DND-41 (cell line): ENCODE measurements at regions not wholly inside any gene's neighbourhood (a gene's known extent, or its start where the extent isn't known, plus 50 kb on each side); places are given as distances from the start of the nearest gene placed in this dataset.
"Not testable (repeated sequence)": the region's sequence is repeated elsewhere in the genome, so short reads cannot be mapped to it uniquely, and the experiment has no call there.

ENCODE experiments used
- ATAC-seq: fragments of 200-7000 bp; cut with Tn5 transposase; 3 replicates; pipeline ENCODE4 v1.9.1; 2021; ENCODE audit warnings: low read depth; ENCODE audit not compliant: insufficient read depth
- DNase-seq: peaks from one replicate; pipeline ENCODE4 v3.0.0-alpha.2; 2020
- H2AFZ ChIP-seq: 2 replicates; pipeline ENCODE4 v1.6.0; 2012; ENCODE audit warnings: low read depth, low read length
- H3K27ac ChIP-seq: 2 replicates; pipeline ENCODE4 v1.5.1; 2012; ENCODE audit warnings: low read length, inconsistent platforms
- H3K27me3 ChIP-seq: fragments of 200-600 bp; sonication (generic); 2 replicates; pipeline ENCODE4 v1.6.0; 2012; ENCODE audit warnings: low read length, mild to moderate bottlenecking, inconsistent platforms; ENCODE audit not compliant: insufficient read depth, poor library complexity
- H3K36me3 ChIP-seq: 2 replicates; pipeline ENCODE4 v1.5.1; 2012; ENCODE audit warnings: low read length, inconsistent platforms; ENCODE audit not compliant: insufficient read depth
- H3K4me1 ChIP-seq: 2 replicates; pipeline ENCODE4 v1.5.1; 2012; ENCODE audit warnings: mild to moderate bottlenecking, low read length; ENCODE audit not compliant: insufficient read depth
- H3K4me2 ChIP-seq: 2 replicates; pipeline ENCODE4 v1.6.0; 2012; ENCODE audit warnings: mild to moderate bottlenecking, moderate library complexity, low read length, inconsistent platforms; ENCODE audit not compliant: insufficient read depth
- H3K4me3 ChIP-seq, 2 experiments: fragments of 200-600 bp in 1 of 2; shearing (Covaris generic) in 1 of 2; 2 replicates each; pipeline ENCODE4 v1.5.1; 2012 to 2016; ENCODE audit warnings: inconsistent platforms in 2 of 2, low read length in 2 of 2, mild to moderate bottlenecking in 2 of 2, low read depth in 1 of 2, moderate library complexity in 1 of 2
- H3K79me2 ChIP-seq: 2 replicates; pipeline ENCODE4 v1.6.0; 2012; ENCODE audit warnings: low read length, inconsistent platforms; ENCODE audit not compliant: insufficient read depth
- H3K9ac ChIP-seq: 2 replicates; pipeline ENCODE4 v1.6.0; 2012; ENCODE audit warnings: low read depth, mild to moderate bottlenecking, inconsistent platforms, low read length, moderate library complexity
- H3K9me3 ChIP-seq: 2 replicates; pipeline ENCODE4 v1.5.1; 2012; ENCODE audit warnings: low read length, moderate library complexity, mild to moderate bottlenecking, inconsistent platforms; ENCODE audit not compliant: insufficient read depth, severe bottlenecking
- H4K20me1 ChIP-seq: 2 replicates; pipeline ENCODE4 v1.6.0; 2012; ENCODE audit warnings: low read length; ENCODE audit not compliant: insufficient read depth
- EZH2 ChIP-seq: IDR thresholded peaks from 3 replicates; pipeline ENCODE4 v1.6.1; 2012; ENCODE audit warnings: borderline replicate concordance, low read depth, mild to moderate bottlenecking, moderate library complexity, low read length, inconsistent platforms; ENCODE audit not compliant: severe bottlenecking
- TF ChIP-seq, protein P1 (sequence below): IDR thresholded peaks from 2 replicates; pipeline ENCODE4 v1.5.1; 2012; ENCODE audit warnings: borderline replicate concordance, low read length, moderate library complexity, mild to moderate bottlenecking; ENCODE audit not compliant: poor library complexity, severe bottlenecking; ENCODE audit errors: extremely low read depth

DNA sequence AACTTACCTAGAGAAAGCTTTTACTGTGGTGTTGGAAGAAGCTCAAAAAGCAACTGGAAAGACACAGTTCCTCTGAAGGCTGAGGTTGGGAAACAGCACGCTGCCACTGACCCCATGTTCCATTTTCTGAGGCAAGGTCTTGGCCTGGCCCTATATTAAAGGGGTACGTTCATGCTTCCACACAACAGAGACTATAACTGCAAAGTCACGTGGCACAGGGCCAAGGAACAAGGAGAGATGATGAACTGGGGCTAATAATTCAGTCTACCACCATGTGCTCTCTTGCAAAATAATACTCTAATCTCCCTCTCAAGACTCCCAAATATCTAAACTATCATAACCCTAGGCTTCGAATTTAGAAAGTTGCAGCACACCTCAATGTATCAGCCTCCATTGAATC lies 381.6 kb downstream of the DSEL start:
- no peaks in the 10 kb centered on the region for H3K9me3 ChIP-seq
- no peak overlapping the region for H3K4me3 ChIP-seq
- no peaks in the 10 kb centered on the region for H3K27me3 ChIP-seq
- ATAC-seq, result no peak
- no peaks in the 10 kb centered on the region for H3K79me2 ChIP-seq
- TF ChIP-seq, protein P1, sequence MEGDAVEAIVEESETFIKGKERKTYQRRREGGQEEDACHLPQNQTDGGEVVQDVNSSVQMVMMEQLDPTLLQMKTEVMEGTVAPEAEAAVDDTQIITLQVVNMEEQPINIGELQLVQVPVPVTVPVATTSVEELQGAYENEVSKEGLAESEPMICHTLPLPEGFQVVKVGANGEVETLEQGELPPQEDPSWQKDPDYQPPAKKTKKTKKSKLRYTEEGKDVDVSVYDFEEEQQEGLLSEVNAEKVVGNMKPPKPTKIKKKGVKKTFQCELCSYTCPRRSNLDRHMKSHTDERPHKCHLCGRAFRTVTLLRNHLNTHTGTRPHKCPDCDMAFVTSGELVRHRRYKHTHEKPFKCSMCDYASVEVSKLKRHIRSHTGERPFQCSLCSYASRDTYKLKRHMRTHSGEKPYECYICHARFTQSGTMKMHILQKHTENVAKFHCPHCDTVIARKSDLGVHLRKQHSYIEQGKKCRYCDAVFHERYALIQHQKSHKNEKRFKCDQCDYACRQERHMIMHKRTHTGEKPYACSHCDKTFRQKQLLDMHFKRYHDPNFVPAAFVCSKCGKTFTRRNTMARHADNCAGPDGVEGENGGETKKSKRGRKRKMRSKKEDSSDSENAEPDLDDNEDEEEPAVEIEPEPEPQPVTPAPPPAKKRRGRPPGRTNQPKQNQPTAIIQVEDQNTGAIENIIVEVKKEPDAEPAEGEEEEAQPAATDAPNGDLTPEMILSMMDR, result no peak
- no peak for TF ChIP-seq EZH2
- no peaks in the 10 kb centered on the region; the same call in 1 of the 2 replicates for H4K20me1 ChIP-seq
- H2AFZ ChIP-seq, result no peak overlapping the region
- H3K4me1 ChIP-seq, result no peaks in the 10 kb centered on the region
- H3K9ac ChIP-seq, result no peak overlapping the region
- no peak overlapping the region for H3K27ac ChIP-seq
- no peak for DNase-seq
- H3K36me3 ChIP-seq, result no peaks in the 10 kb centered on the region
- no peak overlapping the region for H3K4me2 ChIP-seq

DNA sequence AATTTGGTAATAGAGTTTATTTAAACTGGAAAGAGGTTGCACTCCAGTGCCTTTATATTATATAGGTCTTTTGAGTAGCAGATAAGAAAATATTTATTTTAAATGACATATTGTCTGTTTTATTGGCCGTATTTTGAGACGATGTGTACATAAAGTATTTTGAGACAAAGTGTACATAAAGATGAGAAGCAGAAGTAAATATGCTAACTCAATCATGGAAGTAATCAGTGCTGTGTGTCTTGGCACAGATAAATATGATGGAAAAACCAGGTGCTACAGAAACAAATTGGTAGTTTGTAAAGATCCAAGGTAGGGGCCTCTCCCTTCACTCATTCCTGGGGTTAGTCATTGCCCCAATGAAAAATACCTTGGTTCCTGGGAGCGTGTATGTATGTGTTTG lies 382.9 kb downstream of the DSEL start:
- Histone ChIP-seq H3K79me2 (no peaks in the 10 kb centered on the region), H3K27me3 (no peaks in the 10 kb centered on the region), H3K9me3 (no peaks in the 10 kb centered on the region), H4K20me1 (no peaks in the 10 kb centered on the region), H2AFZ (no peak overlapping the region), H3K9ac (no peak overlapping the region), H3K4me2 (no peak overlapping the region), H3K4me1 (no peaks in the 10 kb centered on the region), H3K4me3 (no peak overlapping the region), H3K27ac (no peak overlapping the region), H3K36me3 (no peaks in the 10 kb centered on the region)
- no peak for TF ChIP-seq EZH2
- TF ChIP-seq, protein P1, result no peak
- DNase-seq (no peak), ATAC-seq (no peak)

DNA sequence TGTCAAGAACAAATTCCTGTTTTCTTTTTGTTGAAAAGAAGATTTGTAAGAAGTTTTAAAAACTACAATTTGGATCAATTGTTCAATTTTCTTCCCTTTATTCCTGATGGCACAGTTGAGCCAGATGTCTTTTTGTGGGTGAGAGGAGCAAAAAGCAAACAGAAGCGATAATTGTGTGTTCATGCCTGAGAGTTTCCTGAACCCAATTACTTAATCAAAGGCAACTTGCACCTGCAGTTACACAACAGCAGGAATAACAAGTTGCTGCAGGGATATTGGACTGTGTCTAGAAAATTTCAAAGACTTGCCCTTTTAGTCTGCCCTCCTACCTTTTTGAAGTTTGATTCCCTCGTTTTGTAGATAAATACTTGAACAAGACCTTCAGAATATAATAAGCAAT lies 383.6 kb downstream of the DSEL start:
- no peak overlapping the region for H3K27ac ChIP-seq
- no peak overlapping the region for H3K4me2 ChIP-seq
- H3K9me3 ChIP-seq, result no peaks in the 10 kb centered on the region
- TF ChIP-seq, protein P1, result no peak
- no peak for TF ChIP-seq EZH2
- no peaks in the 10 kb centered on the region for H4K20me1 ChIP-seq
- H3K79me2 ChIP-seq, result no peaks in the 10 kb centered on the region
- H3K27me3 ChIP-seq, result no peaks in the 10 kb centered on the region
- no peaks in the 10 kb centered on the region for H3K36me3 ChIP-seq
- DNase-seq (no peak), ATAC-seq (no peak)
- no peaks in the 10 kb centered on the region for H3K4me1 ChIP-seq
- no peak overlapping the region for H3K9ac ChIP-seq
- no peak overlapping the region for H2AFZ ChIP-seq
- H3K4me3 ChIP-seq, result no peak overlapping the region

DNA sequence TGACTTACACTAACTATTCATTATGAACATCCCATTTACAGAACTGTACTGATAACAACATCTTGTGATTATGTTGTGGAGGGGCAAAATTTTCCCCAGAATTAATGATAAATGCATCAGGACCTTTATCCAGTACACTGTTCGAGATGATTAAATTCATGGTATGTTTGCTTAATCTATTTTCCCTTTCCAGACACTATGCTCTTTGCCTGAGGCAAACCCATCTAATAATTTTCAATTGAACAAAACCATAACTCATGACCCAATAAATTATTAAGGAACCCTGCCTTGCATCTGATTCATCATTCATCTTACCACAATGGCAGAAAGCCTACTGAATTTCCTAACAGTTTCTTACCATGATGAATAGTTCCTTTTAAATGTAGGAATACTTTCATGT lies 385.0 kb downstream of the DSEL start:
- Histone ChIP-seq H3K9me3 (no peaks in the 10 kb centered on the region), H3K4me2 (no peak overlapping the region), H3K4me3 (no peak overlapping the region), H3K27me3 (no peaks in the 10 kb centered on the region), H3K4me1 (no peaks in the 10 kb centered on the region), H3K79me2 (no peaks in the 10 kb centered on the region), H4K20me1 (no peaks in the 10 kb centered on the region), H3K9ac (no peak overlapping the region), H2AFZ (no peak overlapping the region), H3K27ac (no peak overlapping the region), H3K36me3 (no peaks in the 10 kb centered on the region)
- ATAC-seq (no peak), DNase-seq (no peak)
- TF ChIP-seq, protein P1, result no peak
- no peak for TF ChIP-seq EZH2

DNA sequence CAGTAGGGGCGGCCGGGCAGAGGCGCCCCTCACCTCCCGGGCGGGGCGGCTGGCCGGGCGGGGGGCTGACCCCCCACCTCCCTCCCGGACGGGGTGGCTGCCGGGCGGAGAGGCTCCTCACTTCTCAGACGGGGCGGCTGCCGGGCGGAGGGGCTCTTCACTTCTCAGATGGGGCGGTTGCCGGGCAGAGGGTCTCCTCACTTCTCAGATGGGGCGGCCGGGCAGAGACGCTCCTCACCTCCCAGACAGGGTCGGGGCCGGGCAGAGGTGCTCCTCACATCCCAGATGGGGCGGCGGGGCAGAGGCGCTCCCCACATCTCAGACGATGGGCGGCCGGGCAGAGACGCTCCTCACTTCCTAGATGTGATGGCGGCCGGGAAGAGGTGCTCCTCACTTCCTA lies 389.8 kb downstream of the DSEL start:
- not testable (repeated sequence) for H3K9me3 ChIP-seq, DNase-seq, H3K4me1 ChIP-seq, ATAC-seq, H3K27me3 ChIP-seq, H2AFZ ChIP-seq, H3K27ac ChIP-seq, H3K79me2 ChIP-seq, H3K9ac ChIP-seq, H3K4me3 ChIP-seq, H3K36me3 ChIP-seq, H3K4me2 ChIP-seq, H4K20me1 ChIP-seq
